ENCODE measurements at regions not wholly inside any gene's neighbourhood (a gene's known extent, or its start where the extent isn't known, plus 50 kb on each side); places are given as distances from the start of the nearest gene placed in this dataset.
"Not testable (repeated sequence)": the region's sequence is repeated elsewhere in the genome, so short reads cannot be mapped to it uniquely, and the experiment has no call there.

GRCh38 chr18:73671480-73671879 lies 476.2 kb downstream of the FBXO15 start:
- TF ChIP-seq CTCF (IDR thresholded peaks at IDR 0.05; ENCODE audit: poor library complexity); EZH2 (IDR thresholded peaks at IDR 0.05; ENCODE audit: borderline replicate concordance); EZH2phosphoT487 (IDR thresholded peaks at IDR 0.05; ENCODE audit: low read depth, severe bottlenecking, unreplicated experiment): not testable (repeated sequence)

All from hepatocyte (in vitro differentiated cells).